B cell (primary cell): ENCODE measurements at regions not wholly inside any gene's neighbourhood (a gene's known extent, or its start where the extent isn't known, plus 50 kb on each side); places are given as distances from the start of the nearest gene placed in this dataset.

Experiments used
- ATAC-seq: fragments of 200-7000 bp; cut with Tn5 transposase; one replicate; pipeline ENCODE4 v1.10.0; 2021; ENCODE audit warnings: low read depth, mild to moderate bottlenecking, moderate number of reproducible peaks, moderate library complexity
- CTCF ChIA-PET: fragments of 350-600 bp; sonication (Branson Sonifier 250); formaldehyde crosslinking; loops from one replicate; lab custom pipeline; 2021; ENCODE audit warnings: antibody characterized with exemption, inconsistent platforms; lab: Charles Lee
- POLR2A ChIA-PET: fragments of 350-600 bp; sonication (Branson Sonifier 250); formaldehyde crosslinking; loops from one replicate; lab custom pipeline; 2021; ENCODE audit warnings: antibody characterized with exemption; lab: Charles Lee
- DNase-seq: peaks from one replicate; pipeline ENCODE4 v3.0.0; 2013
- H2AFZ ChIP-seq: 2 replicates; pipeline ENCODE4 v1.6.1; 2012; ENCODE audit warnings: mild to moderate bottlenecking, low read depth, low read length; ENCODE audit not compliant: insufficient read depth, poor library complexity, severe bottlenecking
- H3K27ac ChIP-seq, 2 donors: 1 replicate in 1 of 2; 2 replicates in 1 of 2; pipeline ENCODE4 v1.5.1; 2012 to 2013; ENCODE audit warnings: low read length in 2 of 2, mild to moderate bottlenecking in 2 of 2, moderate library complexity in 1 of 2
- H3K27me3 ChIP-seq, 4 experiments: fragments of 200-600 bp in 1 of 4; sonication (generic) in 1 of 4; replicated peaks in 1 of 4; 1 replicate in 2 of 4; 2 replicates in 2 of 4; pipeline versions ENCODE4 v1.6.1 to v1.7.0; 2013 to 2016; ENCODE audit warnings: low read length in 3 of 4, mild to moderate bottlenecking in 2 of 4, mixed read lengths in 1 of 4, moderate library complexity in 1 of 4; ENCODE audit not compliant: insufficient read depth in 4 of 4, control insufficient read depth in 3 of 4; ENCODE audit errors: control extremely low read depth in 1 of 4
- H3K36me3 ChIP-seq, 2 experiments: replicated peaks in 1 of 2; 1 replicate in 1 of 2; 2 replicates in 1 of 2; pipeline versions ENCODE4 v1.6.1 to v1.7.1; 2013; ENCODE audit warnings: low read length in 1 of 2; ENCODE audit not compliant: insufficient read depth in 2 of 2, control insufficient read depth in 1 of 2; ENCODE audit errors: control extremely low read depth in 1 of 2, extremely low read depth in 1 of 2
- H3K4me1 ChIP-seq, 2 donors: fragments of 200-600 bp in 1 of 2; sonication (generic) in 1 of 2; 1 replicate in 1 of 2; 2 replicates in 1 of 2; pipeline versions ENCODE4 v1.5.1 to v1.6.1; 2013 to 2017; ENCODE audit warnings: low read length in 2 of 2; ENCODE audit not compliant: control insufficient read depth in 2 of 2, insufficient read depth in 2 of 2
- H3K4me2 ChIP-seq: replicated peaks from 2 replicates; pipeline ENCODE3; 2012; ENCODE audit warnings: mild to moderate bottlenecking, low read depth, low read length; ENCODE audit not compliant: poor library complexity, severe bottlenecking
- H3K4me3 ChIP-seq, 5 experiments: fragments of 200-600 bp in 1 of 5; sonication (generic) in 1 of 5; 1 replicate in 3 of 5; 2 replicates in 2 of 5; pipeline versions ENCODE4 v1.5.1 to v1.7.0; 2011 to 2016; ENCODE audit warnings: low read length in 4 of 5, mild to moderate bottlenecking in 4 of 5, low read depth in 2 of 5, control low read depth in 1 of 5, moderate library complexity in 1 of 5; ENCODE audit not compliant: insufficient read depth in 1 of 5; ENCODE audit errors: control extremely low read depth in 1 of 5, extremely low read depth in 1 of 5
- H3K79me2 ChIP-seq: fragments of 200-600 bp; sonication (generic); one replicate; pipeline ENCODE4 v1.6.0; 2016; ENCODE audit warnings: low read length; ENCODE audit not compliant: control insufficient read depth, insufficient read depth
- H3K9ac ChIP-seq: fragments of 200-600 bp; sonication (generic); 2 replicates; pipeline ENCODE4 v1.6.1; 2017; ENCODE audit warnings: mild to moderate bottlenecking, low read length, moderate library complexity
- H3K9me3 ChIP-seq, 3 donors: one replicate each; pipeline versions ENCODE4 v1.6.1 to v1.7.1; 2013; ENCODE audit warnings: low read length in 2 of 3; ENCODE audit not compliant: control insufficient read depth in 2 of 3, insufficient read depth in 1 of 3; ENCODE audit errors: control extremely low read depth in 1 of 3
- H4K20me1 ChIP-seq: 2 replicates; pipeline ENCODE4 v1.6.0; 2012; ENCODE audit warnings: mild to moderate bottlenecking, low read length; ENCODE audit not compliant: insufficient read depth, control insufficient read depth, poor library complexity, severe bottlenecking
- H3K27ac Mint-ChIP-seq: one replicate; pipeline ENCODE4 v1.8.0; 2021; ENCODE audit warnings: mixed read lengths
- H3K27me3 Mint-ChIP-seq: one replicate; pipeline ENCODE4 v1.8.0; 2021; ENCODE audit warnings: mixed read lengths
- H3K4me1 Mint-ChIP-seq: one replicate; pipeline ENCODE4 v1.8.0; 2021; ENCODE audit warnings: mixed read lengths
- H3K4me3 Mint-ChIP-seq: one replicate; pipeline ENCODE4 v1.8.0; 2021; ENCODE audit warnings: mixed read lengths
- H3K9me3 Mint-ChIP-seq: one replicate; pipeline ENCODE4 v1.8.0; 2022; ENCODE audit warnings: mixed read lengths; ENCODE audit not compliant: insufficient read depth
- EZH2 ChIP-seq: IDR thresholded peaks from 2 replicates; pipeline ENCODE4 v1.6.1; 2012; ENCODE audit warnings: borderline replicate concordance, low read depth, mild to moderate bottlenecking, moderate library complexity, low read length; ENCODE audit not compliant: insufficient read depth, poor library complexity, severe bottlenecking
- WGBS: methylation state at CpG from one replicate; pipeline ENCODE4 v1.1.5; 2013; ENCODE audit warnings: missing lambda C conversion rate; ENCODE audit not compliant: insufficient coverage; 5-methylcytosine and 5-hydroxymethylcytosine counted together
- intact Hi-C: fragments of 100-400 bp; cut with micrococcal nuclease; formaldehyde crosslinking; loops from one replicate; pipeline ENCODE4 v1.10.0; 2022
- TF ChIP-seq, protein P1 (sequence below): fragments of 200-600 bp; IDR thresholded peaks from one replicate; pipeline ENCODE4 v1.8.0; 2022; ENCODE audit warnings: antibody characterized with exemption, mild to moderate bottlenecking

DNA sequence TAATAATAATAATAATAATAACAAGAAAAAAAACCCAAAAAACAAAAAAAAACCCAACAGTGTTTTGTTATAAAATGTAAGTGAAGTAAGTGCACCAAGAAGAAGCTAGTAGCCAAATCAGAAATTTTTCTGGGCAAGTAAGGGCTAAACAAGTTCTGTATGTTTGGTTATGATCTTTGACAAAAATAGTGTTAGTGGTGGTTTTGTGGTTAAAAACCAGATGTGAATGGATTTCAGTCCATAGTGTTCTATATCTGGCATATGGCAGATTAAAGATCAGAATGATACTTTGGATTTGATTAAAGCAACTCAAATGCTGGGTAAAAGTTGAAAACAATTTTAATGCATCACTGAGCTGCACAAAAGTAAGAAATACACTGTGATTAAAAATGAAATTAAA lies 116.5 kb upstream of the NDST4 start:
- Histone ChIP-seq H3K9me3 (no peaks in the 10 kb centered on the region), H3K9ac (no peak overlapping the region), H3K79me2 (no peaks in the 10 kb centered on the region), H3K4me1 (no peaks in the 10 kb centered on the region), H3K27ac (no peak overlapping the region), H2AFZ (no peak overlapping the region), H4K20me1 (no peaks in the 10 kb centered on the region), H3K27me3 (no peaks in the 10 kb centered on the region), H3K4me2 (no peak overlapping the region), H3K4me3 (no peak overlapping the region), H3K36me3 (no peaks in the 10 kb centered on the region)
- ATAC-seq (no peak), DNase-seq (no peak)
- intact Hi-C loops: no loop called here
- TF ChIP-seq, protein P1, sequence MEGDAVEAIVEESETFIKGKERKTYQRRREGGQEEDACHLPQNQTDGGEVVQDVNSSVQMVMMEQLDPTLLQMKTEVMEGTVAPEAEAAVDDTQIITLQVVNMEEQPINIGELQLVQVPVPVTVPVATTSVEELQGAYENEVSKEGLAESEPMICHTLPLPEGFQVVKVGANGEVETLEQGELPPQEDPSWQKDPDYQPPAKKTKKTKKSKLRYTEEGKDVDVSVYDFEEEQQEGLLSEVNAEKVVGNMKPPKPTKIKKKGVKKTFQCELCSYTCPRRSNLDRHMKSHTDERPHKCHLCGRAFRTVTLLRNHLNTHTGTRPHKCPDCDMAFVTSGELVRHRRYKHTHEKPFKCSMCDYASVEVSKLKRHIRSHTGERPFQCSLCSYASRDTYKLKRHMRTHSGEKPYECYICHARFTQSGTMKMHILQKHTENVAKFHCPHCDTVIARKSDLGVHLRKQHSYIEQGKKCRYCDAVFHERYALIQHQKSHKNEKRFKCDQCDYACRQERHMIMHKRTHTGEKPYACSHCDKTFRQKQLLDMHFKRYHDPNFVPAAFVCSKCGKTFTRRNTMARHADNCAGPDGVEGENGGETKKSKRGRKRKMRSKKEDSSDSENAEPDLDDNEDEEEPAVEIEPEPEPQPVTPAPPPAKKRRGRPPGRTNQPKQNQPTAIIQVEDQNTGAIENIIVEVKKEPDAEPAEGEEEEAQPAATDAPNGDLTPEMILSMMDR: no peak
- TF ChIP-seq EZH2: no peak
- Mint-ChIP-seq H3K27me3 (no peaks in the 10 kb centered on the region), H3K4me3 (no peak overlapping the region), H3K9me3 (no peaks in the 10 kb centered on the region), H3K27ac (no peak overlapping the region), H3K4me1 (no peaks in the 10 kb centered on the region)
- ChIA-PET CTCF (no interaction called here), POLR2A (no interaction called here)

DNA sequence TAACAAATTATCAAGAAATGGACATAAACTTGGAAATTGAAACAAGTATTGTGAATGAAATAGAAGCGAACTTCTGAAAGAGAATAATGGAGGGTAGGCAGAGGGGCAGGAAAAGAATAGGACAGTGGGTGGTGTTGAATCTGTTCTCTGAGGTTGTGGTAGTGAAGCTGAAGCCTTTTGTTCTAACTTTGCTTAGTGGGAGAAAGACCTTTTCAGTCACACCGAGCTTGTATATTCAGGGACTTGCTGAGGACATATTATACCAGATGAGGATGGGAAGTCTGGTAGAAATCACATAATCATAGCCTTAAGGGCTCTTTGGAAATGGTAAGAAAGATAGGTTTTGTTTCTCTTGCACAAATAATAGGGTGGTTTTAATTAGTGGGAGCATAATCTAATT lies 115.4 kb upstream of the NDST4 start:
- DNase-seq (no peak), ATAC-seq (no peak)
- H2AFZ ChIP-seq: no peak overlapping the region
- no peak overlapping the region for H3K4me2 ChIP-seq
- ChIA-PET POLR2A (no interaction called here), CTCF (no interaction called here)
- H4K20me1 ChIP-seq: no peaks in the 10 kb centered on the region
- H3K27ac ChIP-seq: no peak overlapping the region
- Mint-ChIP-seq H3K27me3 (no peaks in the 10 kb centered on the region), H3K4me3 (no peak overlapping the region), H3K9me3 (no peaks in the 10 kb centered on the region), H3K27ac (no peak overlapping the region), H3K4me1 (no peaks in the 10 kb centered on the region)
- no peaks in the 10 kb centered on the region for H3K36me3 ChIP-seq
- TF ChIP-seq, protein P1: no peak
- TF ChIP-seq EZH2: no peak
- no peak overlapping the region for H3K4me3 ChIP-seq
- WGBS: 88% methylated on average over 1 of the region's 2 CpGs
- intact Hi-C loops: no loop called here
- H3K27me3 ChIP-seq: no peaks in the 10 kb centered on the region
- no peaks in the 10 kb centered on the region for H3K4me1 ChIP-seq
- no peak overlapping the region for H3K9ac ChIP-seq
- H3K9me3 ChIP-seq: no peaks in the 10 kb centered on the region
- no peaks in the 10 kb centered on the region for H3K79me2 ChIP-seq
